ENCODE measurements at regions not wholly inside any gene's neighbourhood (a gene's known extent, or its start where the extent isn't known, plus 50 kb on each side); places are given as distances from the start of the nearest gene placed in this dataset.
A peak's percentile ranks its signal among the peaks of the same experiment; 100 is the strongest.
"Not testable (repeated sequence)": the region's sequence is repeated elsewhere in the genome, so short reads cannot be mapped to it uniquely, and the experiment has no call there.

DNA sequence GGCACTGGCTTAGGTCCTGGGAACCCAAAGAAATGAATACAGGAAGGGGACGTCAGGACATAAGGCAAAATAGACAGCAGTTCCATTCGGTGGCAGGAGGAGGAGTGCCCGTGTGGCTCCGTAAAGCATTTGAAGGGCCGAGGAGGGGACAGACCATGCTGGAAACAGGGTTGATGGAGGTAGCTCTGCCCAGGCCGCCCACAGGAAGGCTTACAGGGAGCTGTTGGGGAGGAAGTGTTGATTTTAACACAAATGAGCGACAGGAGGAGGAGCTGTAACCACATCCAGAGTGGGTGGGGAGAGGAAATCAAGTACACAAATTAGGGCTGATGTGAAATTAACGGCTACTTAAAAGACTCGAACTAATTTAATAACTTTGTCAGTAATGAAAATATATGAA is 54.6 kb downstream of the RBFOX3 start:
- FAIRE-seq (no peak), DNase-seq (ENCODE audit: low read depth in 1 of 2, low spot score in 1 of 2) (no peak), ATAC-seq (no peak)
- ChIA-PET POLR2A (no interaction called here), CTCF (no interaction called here)
- Histone ChIP-seq H3K4me1 (peaks cover 15% of the 10 kb centered on the region), H3K9me3 (peaks cover 22% of the 10 kb centered on the region; the same call in 2 of the 3 replicates), H3K4me2 (no peak overlapping the region), H3K27ac (0 out of 6 replicates have a peak overlapping the region, but pooled peaks of 1 of the 2 experiments have one; percentile 5), H3K4me3 (no peak overlapping the region)
- 91% methylated on average over 9 of the region's 9 CpGs for WGBS (ENCODE audit: missing lambda C conversion rate)
- TF ChIP-seq, protein P1, sequence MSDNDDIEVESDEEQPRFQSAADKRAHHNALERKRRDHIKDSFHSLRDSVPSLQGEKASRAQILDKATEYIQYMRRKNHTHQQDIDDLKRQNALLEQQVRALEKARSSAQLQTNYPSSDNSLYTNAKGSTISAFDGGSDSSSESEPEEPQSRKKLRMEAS (IDR thresholded peaks at IDR 0.05), result no peak
- no peak for TF ChIP-seq RFX5 (IDR thresholded peaks at IDR 0.05)
- no peak for TF ChIP-seq KDM5A (IDR thresholded peaks at IDR 0.05)
- TF ChIP-seq MAZ (IDR thresholded peaks at IDR 0.05; ENCODE audit: borderline replicate concordance, low read depth, low read length), result no peak
- no peak for TF ChIP-seq EP300 (IDR thresholded peaks at IDR 0.05)
- TF ChIP-seq, protein P2, sequence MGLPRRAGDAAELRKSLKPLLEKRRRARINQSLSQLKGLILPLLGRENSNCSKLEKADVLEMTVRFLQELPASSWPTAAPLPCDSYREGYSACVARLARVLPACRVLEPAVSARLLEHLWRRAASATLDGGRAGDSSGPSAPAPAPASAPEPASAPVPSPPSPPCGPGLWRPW (IDR thresholded peaks at IDR 0.05), result no peak
- no peak for TF ChIP-seq BHLHE40 (IDR thresholded peaks at IDR 0.05; ENCODE audit: low read depth, low read length)
- no peak for TF ChIP-seq JUN (IDR thresholded peaks at IDR 0.05)
- TF ChIP-seq CBX8 (IDR thresholded peaks at IDR 0.05), result no peak

DNA sequence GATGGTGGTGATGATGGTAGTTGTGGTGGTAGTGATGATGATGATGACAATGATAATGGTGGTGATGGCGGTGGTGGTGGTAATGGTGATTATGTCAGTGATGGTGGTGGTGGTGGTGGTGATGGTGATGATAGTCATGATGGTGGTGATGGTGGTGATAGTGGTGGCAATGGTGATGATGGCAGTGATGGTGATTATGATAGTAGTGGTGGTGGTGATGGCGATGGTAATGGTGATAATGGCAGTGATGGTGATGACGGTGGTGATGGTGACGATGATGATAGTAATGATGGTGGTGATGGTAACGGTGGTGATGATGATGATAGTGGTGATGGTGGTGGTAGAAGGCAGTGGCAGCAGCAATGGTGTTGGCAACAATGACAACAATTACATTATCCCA is 55.3 kb downstream of the RBFOX3 start:
- Histone ChIP-seq H3K4me1 (peaks cover 9% of the 10 kb centered on the region; the same call in 1 of the 3 replicates), H3K4me2 (no peak overlapping the region), H3K27ac (no peak overlapping the region), H3K9me3 (peaks cover 22% of the 10 kb centered on the region; the same call in 2 of the 3 replicates), H3K4me3 (no peak overlapping the region)
- ATAC-seq, result no peak
- DNase-seq (ENCODE audit: low read depth in 1 of 2, low spot score in 1 of 2), result no peak
- no peak for FAIRE-seq
- ChIA-PET CTCF (no interaction called here), POLR2A (no interaction called here)
- WGBS (ENCODE audit: missing lambda C conversion rate), result 83% methylated on average over 5 of the region's 5 CpGs
- no peak for TF ChIP-seq FOSB (CRISPR knock-in tag; IDR thresholded peaks at IDR 0.05)
- TF ChIP-seq, protein P3, sequence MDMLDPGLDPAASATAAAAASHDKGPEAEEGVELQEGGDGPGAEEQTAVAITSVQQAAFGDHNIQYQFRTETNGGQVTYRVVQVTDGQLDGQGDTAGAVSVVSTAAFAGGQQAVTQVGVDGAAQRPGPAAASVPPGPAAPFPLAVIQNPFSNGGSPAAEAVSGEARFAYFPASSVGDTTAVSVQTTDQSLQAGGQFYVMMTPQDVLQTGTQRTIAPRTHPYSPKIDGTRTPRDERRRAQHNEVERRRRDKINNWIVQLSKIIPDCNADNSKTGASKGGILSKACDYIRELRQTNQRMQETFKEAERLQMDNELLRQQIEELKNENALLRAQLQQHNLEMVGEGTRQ (IDR thresholded peaks at IDR 0.05), result no peak

DNA sequence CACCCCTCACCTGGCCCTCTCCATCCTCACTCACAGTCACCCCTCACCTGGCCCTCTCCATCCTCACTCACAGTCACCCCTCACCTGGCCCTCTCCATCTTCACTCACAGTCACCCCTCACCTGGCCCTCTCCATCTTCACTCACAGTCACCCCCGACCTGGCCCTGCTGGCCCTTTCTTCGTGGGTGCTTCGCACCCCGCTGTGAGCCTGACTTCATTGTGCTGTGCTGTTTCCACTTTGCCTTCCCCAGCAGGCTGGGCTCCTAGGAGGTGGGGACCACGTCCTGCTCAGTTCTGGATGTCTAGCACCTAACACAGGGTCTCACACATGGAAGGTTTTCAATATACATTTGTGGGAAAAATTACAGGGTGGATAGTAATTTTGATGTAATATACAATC is 56.5 kb downstream of the RBFOX3 start:
- WGBS (ENCODE audit: missing lambda C conversion rate), result 82% methylated on average over 5 of the region's 5 CpGs
- CTCF ChIA-PET; H3K4me2 ChIP-seq; H3K4me3 ChIP-seq; H3K4me1 ChIP-seq; ATAC-seq; DNase-seq (ENCODE audit: low read depth in 1 of 2, low spot score in 1 of 2); H3K27ac ChIP-seq; FAIRE-seq; POLR2A ChIA-PET: not testable (repeated sequence)
- peaks cover 22% of the 10 kb centered on the region; the same call in 2 of the 3 replicates for H3K9me3 ChIP-seq

DNA sequence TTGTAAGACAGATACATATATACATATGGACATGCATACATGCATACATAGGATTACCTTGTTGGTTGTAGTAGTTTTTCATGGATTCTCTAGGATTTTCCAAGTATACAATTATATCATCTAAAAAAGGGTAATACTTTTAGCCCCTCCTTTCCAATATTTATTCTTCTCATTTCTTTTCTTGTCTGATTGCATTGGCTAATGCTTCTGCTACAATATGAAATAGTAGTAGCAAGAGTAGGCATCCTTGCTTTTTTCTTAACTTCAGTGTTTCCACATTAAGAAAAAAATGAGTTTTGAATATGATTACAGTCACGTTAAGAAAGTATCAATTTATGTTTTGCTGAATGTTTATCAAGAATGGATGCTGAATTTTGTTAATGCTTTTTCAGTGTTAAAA is 58.0 kb downstream of the RBFOX3 start:
- Histone ChIP-seq H3K27ac (no peak overlapping the region), H3K9me3 (peaks cover 22% of the 10 kb centered on the region; the same call in 2 of the 3 replicates), H3K4me1 (peaks cover under 1% of the 10 kb centered on the region; the same call in 1 of the 3 replicates), H3K4me3 (no peak overlapping the region), H3K4me2 (no peak overlapping the region)
- ChIA-PET POLR2A (no interaction called here), CTCF (interaction anchor here (0.6 kb wide), 1 partner anchor 32 kb away, joined by 4 read pairs; no protein-coding TSS in a partner anchor)
- no peak for FAIRE-seq
- no peak for DNase-seq (ENCODE audit: low read depth in 1 of 2, low spot score in 1 of 2)
- 83% methylated on average over 1 of the region's 1 CpG for WGBS (ENCODE audit: missing lambda C conversion rate)
- TF ChIP-seq EHMT2 (IDR thresholded peaks at IDR 0.05; ENCODE audit: low read depth), result no peak
- TF ChIP-seq ESRRA (IDR thresholded peaks at IDR 0.05; ENCODE audit: borderline replicate concordance, low read length), result no peak
- TF ChIP-seq ZNF302 (CRISPR knock-in tag; IDR thresholded peaks at IDR 0.05), result no peak
- TF ChIP-seq HOXB13 (CRISPR knock-in tag; IDR thresholded peaks at IDR 0.05; ENCODE audit: low read depth), result no peak
- TF ChIP-seq, protein P3 (IDR thresholded peaks at IDR 0.05), result no peak
- no peak for TF ChIP-seq HOXA7 (CRISPR knock-in tag; IDR thresholded peaks at IDR 0.05)
- no peak for TF ChIP-seq FOSB (CRISPR knock-in tag; IDR thresholded peaks at IDR 0.05)
- TF ChIP-seq, protein P4, sequence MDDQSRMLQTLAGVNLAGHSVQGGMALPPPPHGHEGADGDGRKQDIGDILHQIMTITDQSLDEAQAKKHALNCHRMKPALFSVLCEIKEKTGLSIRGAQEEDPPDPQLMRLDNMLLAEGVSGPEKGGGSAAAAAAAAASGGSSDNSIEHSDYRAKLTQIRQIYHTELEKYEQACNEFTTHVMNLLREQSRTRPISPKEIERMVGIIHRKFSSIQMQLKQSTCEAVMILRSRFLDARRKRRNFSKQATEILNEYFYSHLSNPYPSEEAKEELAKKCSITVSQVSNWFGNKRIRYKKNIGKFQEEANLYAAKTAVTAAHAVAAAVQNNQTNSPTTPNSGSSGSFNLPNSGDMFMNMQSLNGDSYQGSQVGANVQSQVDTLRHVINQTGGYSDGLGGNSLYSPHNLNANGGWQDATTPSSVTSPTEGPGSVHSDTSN (IDR thresholded peaks at IDR 0.05), result no peak
- TF ChIP-seq POLR2AphosphoS2 (conservative IDR thresholded peaks at IDR 0.05; ENCODE audit: low read length), result no peak
- no peak for TF ChIP-seq RFX5 (IDR thresholded peaks at IDR 0.05)
- TF ChIP-seq, protein P5, sequence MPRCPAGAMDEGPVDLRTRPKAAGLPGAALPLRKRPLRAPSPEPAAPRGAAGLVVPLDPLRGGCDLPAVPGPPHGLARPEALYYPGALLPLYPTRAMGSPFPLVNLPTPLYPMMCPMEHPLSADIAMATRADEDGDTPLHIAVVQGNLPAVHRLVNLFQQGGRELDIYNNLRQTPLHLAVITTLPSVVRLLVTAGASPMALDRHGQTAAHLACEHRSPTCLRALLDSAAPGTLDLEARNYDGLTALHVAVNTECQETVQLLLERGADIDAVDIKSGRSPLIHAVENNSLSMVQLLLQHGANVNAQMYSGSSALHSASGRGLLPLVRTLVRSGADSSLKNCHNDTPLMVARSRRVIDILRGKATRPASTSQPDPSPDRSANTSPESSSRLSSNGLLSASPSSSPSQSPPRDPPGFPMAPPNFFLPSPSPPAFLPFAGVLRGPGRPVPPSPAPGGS (IDR thresholded peaks at IDR 0.05), result no peak
- TF ChIP-seq CHD4 (IDR thresholded peaks at IDR 0.05; ENCODE audit: borderline replicate concordance), result no peak
- TF ChIP-seq EHF (CRISPR knock-in tag; IDR thresholded peaks at IDR 0.05), result no peak
- no peak for TF ChIP-seq HDAC2 (IDR thresholded peaks at IDR 0.05)
- TF ChIP-seq KDM5A (IDR thresholded peaks at IDR 0.05), result no peak
- no peak for ATAC-seq

Measured in A549 (cell line).